ENCODE measurements at regions not wholly inside any gene's neighbourhood (a gene's known extent, or its start where the extent isn't known, plus 50 kb on each side); places are given as distances from the start of the nearest gene placed in this dataset.

- H3K4me1 Mint-ChIP-seq (ENCODE audit: low read depth), result peaks cover 21% of the 10 kb centered on the region
- H3K27me3 Mint-ChIP-seq (ENCODE audit: low read depth), result no peaks in the 10 kb centered on the region
- no peak overlapping the region for H3K4me3 Mint-ChIP-seq (ENCODE audit: unreplicated experiment)
- peaks cover 13% of the 10 kb centered on the region for H3K9me3 Mint-ChIP-seq (ENCODE audit: low read depth)
- no peak overlapping the region for H3K27ac Mint-ChIP-seq (ENCODE audit: unreplicated experiment)
- TF ChIP-seq, protein P1, sequence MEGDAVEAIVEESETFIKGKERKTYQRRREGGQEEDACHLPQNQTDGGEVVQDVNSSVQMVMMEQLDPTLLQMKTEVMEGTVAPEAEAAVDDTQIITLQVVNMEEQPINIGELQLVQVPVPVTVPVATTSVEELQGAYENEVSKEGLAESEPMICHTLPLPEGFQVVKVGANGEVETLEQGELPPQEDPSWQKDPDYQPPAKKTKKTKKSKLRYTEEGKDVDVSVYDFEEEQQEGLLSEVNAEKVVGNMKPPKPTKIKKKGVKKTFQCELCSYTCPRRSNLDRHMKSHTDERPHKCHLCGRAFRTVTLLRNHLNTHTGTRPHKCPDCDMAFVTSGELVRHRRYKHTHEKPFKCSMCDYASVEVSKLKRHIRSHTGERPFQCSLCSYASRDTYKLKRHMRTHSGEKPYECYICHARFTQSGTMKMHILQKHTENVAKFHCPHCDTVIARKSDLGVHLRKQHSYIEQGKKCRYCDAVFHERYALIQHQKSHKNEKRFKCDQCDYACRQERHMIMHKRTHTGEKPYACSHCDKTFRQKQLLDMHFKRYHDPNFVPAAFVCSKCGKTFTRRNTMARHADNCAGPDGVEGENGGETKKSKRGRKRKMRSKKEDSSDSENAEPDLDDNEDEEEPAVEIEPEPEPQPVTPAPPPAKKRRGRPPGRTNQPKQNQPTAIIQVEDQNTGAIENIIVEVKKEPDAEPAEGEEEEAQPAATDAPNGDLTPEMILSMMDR (IDR thresholded peaks at IDR 0.05), result no peak
- H3K36me3 Mint-ChIP-seq (ENCODE audit: low read depth), result peaks cover 8% of the 10 kb centered on the region
- DNase-seq (ENCODE audit: low spot score), result no peak
Measured at GRCh38 chr13:97057176-97057575, 62.9 kb upstream of the OXGR1 start.

GRCh38 chr13:97058391-97058790 is 64.1 kb upstream of the OXGR1 start:
- Mint-ChIP-seq H3K4me1 (ENCODE audit: low read depth) (peaks cover 28% of the 10 kb centered on the region), H3K9me3 (ENCODE audit: low read depth) (peaks cover 5% of the 10 kb centered on the region), H3K27me3 (ENCODE audit: low read depth) (no peaks in the 10 kb centered on the region), H3K4me3 (ENCODE audit: unreplicated experiment) (no peak overlapping the region), H3K27ac (ENCODE audit: unreplicated experiment) (peak overlapping the region; percentile 29), H3K36me3 (ENCODE audit: low read depth) (peaks cover 2% of the 10 kb centered on the region)
- DNase-seq (ENCODE audit: low spot score), result no peak
- TF ChIP-seq, protein P1 (IDR thresholded peaks at IDR 0.05), result no peak

GRCh38 chr13:97058926-97059325 is 64.7 kb upstream of the OXGR1 start:
- Mint-ChIP-seq H3K4me1 (ENCODE audit: low read depth) (peaks cover 30% of the 10 kb centered on the region), H3K9me3 (ENCODE audit: low read depth) (peaks cover 3% of the 10 kb centered on the region), H3K4me3 (ENCODE audit: unreplicated experiment) (no peak overlapping the region), H3K27ac (ENCODE audit: unreplicated experiment) (peak overlapping the region; percentile 57), H3K27me3 (ENCODE audit: low read depth) (no peaks in the 10 kb centered on the region), H3K36me3 (ENCODE audit: low read depth) (no peaks in the 10 kb centered on the region)
- no peak for DNase-seq (ENCODE audit: low spot score)
- TF ChIP-seq, protein P1 (IDR thresholded peaks at IDR 0.05), result no peak

- H3K27me3 Mint-ChIP-seq (ENCODE audit: low read depth), result no peaks in the 10 kb centered on the region
- no peak overlapping the region for H3K4me3 Mint-ChIP-seq (ENCODE audit: unreplicated experiment)
- H3K36me3 Mint-ChIP-seq (ENCODE audit: low read depth), result peaks cover 2% of the 10 kb centered on the region
- peaks cover 3% of the 10 kb centered on the region for H3K9me3 Mint-ChIP-seq (ENCODE audit: low read depth)
- peaks cover 28% of the 10 kb centered on the region for H3K4me1 Mint-ChIP-seq (ENCODE audit: low read depth)
- no peak for DNase-seq (ENCODE audit: low spot score)
- H3K27ac Mint-ChIP-seq (ENCODE audit: unreplicated experiment), result no peak overlapping the region
- TF ChIP-seq, protein P1 (IDR thresholded peaks at IDR 0.05), result peak; percentile 63
Measured at GRCh38 chr13:97067017-97067895, 73.0 kb upstream of the OXGR1 start.

GRCh38 chr13:97068151-97068550 is 73.9 kb upstream of the OXGR1 start:
- peaks cover 23% of the 10 kb centered on the region for H3K4me1 Mint-ChIP-seq (ENCODE audit: low read depth)
- no peaks in the 10 kb centered on the region for H3K27me3 Mint-ChIP-seq (ENCODE audit: low read depth)
- H3K36me3 Mint-ChIP-seq (ENCODE audit: low read depth), result peaks cover 2% of the 10 kb centered on the region
- no peak overlapping the region for H3K4me3 Mint-ChIP-seq (ENCODE audit: unreplicated experiment)
- DNase-seq (ENCODE audit: low spot score), result no peak
- TF ChIP-seq, protein P1 (IDR thresholded peaks at IDR 0.05), result no peak
- peaks cover 3% of the 10 kb centered on the region for H3K9me3 Mint-ChIP-seq (ENCODE audit: low read depth)
- no peak overlapping the region for H3K27ac Mint-ChIP-seq (ENCODE audit: unreplicated experiment)
